Activated T-cell treated with anti-CD3 and anti-CD28 coated beads, Interleukin-2, amount 50 U/mL, for 48 hours (primary cell): ENCODE measurements at regions not wholly inside any gene's neighbourhood (a gene's known extent, or its start where the extent isn't known, plus 50 kb on each side); places are given as distances from the start of the nearest gene placed in this dataset.
"Not testable (repeated sequence)": the region's sequence is repeated elsewhere in the genome, so short reads cannot be mapped to it uniquely, and the experiment has no call there.

ENCODE experiments used
- DNase-seq, 2 experiments: peaks; one replicate each; pipeline ENCODE4 v3.0.0-alpha.2; 2020

- DNase-seq: not testable (repeated sequence)
Observed at GRCh38 chr1:149279512-149279911, 176.2 kb upstream of the NBPF9 start.

DNA sequence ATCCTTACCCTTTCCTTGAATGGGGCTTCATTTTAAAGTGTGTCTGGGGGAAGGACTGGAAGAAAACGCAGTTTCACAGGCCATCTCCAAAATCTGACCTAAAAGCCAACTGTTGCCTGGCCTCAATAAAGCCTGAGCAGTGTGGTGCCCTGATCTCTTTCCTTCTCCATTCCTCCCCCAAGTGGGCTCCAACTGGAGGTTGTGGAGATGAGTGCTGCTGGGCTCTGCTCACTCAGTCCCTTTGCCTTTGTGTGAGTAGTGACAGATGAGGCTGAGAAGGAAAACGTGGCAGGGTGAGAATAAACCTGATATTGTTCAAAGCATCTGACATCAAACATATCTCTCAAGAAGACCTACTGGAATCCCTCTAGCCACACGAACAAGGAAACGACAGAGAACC lies 181.4 kb upstream of the NBPF9 start:
- not testable (repeated sequence) for DNase-seq

GRCh38 chr1:149285205-149285604 lies 181.9 kb upstream of the NBPF9 start:
- not testable (repeated sequence) for DNase-seq

DNA sequence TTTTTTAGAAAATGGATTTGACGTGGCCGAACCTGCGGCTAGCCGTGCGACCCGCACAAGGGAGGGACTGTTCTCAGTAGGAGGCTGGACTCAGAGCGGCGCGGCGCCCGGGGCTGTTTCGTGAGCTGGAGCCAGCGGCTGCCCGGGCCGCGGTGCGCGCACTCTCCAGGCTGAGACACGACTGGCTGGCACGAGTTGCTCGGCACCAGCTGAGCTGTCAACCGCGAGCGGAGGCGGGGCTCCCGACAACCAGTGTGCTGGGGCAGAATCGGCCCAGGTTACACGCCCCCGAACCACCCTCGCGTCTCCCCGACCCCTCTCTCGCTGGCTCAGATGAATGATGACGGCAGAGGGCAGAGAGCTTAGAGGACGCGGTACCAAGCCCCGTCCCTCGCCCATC lies 182.3 kb upstream of the NBPF9 start:
- DNase-seq: not testable (repeated sequence)

DNA sequence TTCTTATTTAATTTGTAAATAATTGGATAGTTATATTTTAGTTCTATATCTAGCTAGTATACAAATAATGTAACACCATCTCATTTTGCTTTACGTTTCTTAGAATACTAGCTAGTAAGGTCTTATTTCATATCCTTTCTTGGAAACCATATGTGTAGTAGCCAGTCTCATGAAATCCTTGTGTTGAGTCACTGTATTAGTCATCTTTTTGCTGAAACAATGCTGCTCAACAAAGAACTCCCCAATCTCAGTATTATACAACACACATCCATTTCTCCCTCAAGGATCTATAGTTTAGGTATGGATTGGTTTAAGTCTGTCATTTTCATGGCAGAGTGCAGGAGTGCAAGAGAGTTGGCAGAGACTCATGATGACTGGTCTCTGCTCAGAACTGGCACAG lies 185.2 kb upstream of the NBPF9 start:
- DNase-seq: not testable (repeated sequence)

DNA sequence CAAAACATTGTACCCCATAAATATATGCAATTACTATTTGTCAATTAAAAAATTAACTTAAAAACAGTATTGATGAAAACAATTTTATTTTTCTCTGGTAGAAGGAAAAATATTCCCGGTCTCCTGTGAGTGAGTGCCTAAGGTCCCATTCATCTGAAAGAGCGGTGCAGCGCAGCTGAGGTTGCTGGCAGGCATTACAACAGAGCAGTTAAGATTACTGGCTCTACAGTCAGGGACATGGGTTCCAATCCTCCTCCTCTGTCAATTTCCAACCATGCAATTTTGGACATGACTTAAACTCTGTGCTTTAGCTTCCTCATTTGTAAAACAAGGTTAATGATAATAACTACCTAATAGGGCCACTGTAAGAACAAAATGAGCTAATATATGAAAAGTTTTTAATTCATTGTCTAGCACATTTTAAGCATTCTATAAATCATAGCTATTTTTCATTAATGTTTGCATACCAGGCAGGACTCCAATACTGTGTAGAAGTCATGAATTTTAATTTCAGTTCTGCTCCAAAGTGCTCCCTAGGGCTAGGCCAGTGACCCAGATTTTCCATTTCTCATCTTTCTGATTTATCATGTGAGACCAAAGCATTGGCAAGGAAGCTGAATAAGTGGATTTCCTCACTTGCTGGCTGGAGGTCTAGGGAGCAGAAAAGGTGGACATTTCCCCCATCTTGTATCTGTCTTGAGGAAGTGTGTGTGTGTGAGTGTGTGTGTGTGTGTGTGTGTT lies 174.2 kb upstream of the NBPF19 start:
- DNase-seq: not testable (repeated sequence)

DNA sequence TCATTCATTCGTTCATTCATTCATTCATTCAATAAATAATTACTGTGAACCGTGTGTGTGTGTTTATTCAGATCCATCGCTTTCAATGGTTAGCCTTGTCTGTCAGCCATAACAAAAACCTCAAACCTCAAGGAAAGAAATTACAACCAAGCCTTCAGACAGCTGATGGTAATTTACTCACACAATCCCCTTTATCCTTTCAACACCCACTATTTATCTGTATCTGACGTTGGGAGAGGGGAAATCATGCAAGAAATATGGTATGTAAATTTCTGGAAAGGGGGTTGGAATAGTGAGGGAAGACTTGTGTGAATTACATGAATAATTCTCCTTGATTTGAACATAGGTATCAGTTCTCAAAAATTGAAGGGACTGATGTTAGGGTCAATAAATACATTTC lies 173.6 kb upstream of the NBPF19 start:
- DNase-seq: not testable (repeated sequence)

- not testable (repeated sequence) for DNase-seq
Observed at GRCh38 chr1:149304796-149305195, 170.0 kb upstream of the NBPF19 start.

DNA sequence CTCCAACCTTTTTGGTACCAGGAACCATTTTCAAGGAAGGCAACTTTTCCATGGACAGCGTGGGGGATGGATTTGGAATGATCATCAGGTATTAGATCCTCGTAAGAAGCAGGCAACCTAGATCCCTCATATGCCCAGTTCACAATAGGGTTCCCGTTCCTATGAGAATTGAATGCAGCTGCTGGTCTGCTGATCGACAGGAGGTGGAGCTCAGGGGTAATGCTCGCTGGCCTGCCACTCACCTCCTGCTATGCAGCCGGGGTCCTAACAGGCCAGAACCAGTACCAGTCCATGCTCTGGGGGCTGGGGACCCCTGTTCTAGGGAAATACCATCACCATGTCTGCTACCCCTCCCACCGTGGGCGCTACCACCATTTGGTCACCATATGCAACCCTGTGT lies 167.2 kb upstream of the NBPF19 start:
- DNase-seq: not testable (repeated sequence)

DNA sequence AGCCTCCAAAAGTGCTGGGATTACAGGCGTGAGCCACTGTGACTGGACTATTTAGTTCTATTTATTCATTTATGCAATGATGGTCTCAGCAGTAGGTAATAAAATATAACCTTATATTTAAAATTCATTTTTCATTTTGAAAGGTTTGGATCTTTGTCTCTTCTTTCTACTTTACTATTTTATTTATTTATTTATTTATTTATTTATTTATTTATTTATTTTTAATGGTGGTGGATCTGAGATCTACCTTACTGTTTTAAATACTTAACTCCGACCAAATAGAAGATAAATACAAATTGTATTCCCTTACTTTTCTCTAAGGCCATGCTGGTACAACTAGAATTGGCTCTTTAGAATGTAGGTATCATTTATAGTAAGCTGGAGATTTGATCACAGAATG lies 159.9 kb upstream of the NBPF19 start:
- DNase-seq: not testable (repeated sequence)

DNA sequence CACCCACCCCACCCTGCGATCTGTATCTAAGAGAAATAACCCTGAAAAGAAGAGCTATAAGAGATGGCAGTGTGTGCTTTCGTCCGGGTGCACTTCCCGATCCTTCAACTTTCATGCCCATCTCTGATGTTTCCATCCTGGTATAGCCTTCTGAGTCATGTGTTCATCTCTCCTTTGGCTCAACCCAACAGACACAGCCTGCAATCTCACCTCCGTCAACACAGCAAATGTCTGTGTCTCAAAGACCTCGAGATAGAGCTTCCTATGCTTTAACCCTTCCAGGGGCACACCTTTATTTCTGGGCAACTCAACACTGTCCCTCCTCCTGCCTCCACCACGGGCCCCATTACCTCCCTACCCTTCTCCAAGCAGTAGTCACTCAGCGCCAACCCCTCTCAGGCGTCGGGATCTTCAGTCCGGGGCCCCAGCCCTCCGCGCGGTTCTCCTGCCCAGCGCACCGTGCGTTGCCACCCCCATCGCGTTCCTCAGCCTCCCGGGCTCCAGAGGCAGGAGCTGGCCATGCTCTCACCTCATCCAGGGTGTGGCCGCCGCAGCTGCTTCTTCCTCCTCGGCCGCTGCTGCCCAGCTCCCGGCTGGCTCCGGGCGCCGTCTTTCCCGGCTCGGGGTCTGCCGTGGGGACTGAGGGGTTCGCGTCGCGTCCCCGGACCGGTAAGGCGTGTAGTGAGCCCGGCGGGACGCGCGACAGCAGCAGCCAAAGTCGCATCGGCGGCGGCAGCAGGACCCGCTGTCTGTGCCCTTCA lies 153.7 kb upstream of the NBPF19 start:
- not testable (repeated sequence) for DNase-seq

DNA sequence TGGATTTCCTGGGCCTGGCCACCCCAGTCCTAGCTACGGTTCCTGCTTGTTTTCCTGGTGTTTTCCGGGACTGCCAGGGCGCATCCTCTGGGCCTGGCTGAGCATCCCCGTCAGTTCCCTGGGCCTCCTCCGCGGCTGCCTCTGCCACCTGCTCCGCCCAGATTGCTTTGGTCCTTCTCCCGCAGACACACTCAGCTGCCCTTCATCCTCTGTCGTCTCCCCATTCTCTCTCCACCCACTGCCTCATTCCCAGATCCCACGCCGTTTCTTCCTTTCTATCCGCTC lies 153.2 kb upstream of the NBPF19 start:
- not testable (repeated sequence) for DNase-seq

- DNase-seq: not testable (repeated sequence)
Observed at GRCh38 chr1:149330081-149330335, 144.8 kb upstream of the NBPF19 start.

- not testable (repeated sequence) for DNase-seq
Observed at GRCh38 chr1:149336082-149336481, 138.8 kb upstream of the NBPF19 start.

GRCh38 chr1:149338221-149338691 lies 136.6 kb upstream of the NBPF19 start:
- not testable (repeated sequence) for DNase-seq

- DNase-seq: not testable (repeated sequence)
Observed at GRCh38 chr1:149338698-149339097, 136.1 kb upstream of the NBPF19 start.

DNA sequence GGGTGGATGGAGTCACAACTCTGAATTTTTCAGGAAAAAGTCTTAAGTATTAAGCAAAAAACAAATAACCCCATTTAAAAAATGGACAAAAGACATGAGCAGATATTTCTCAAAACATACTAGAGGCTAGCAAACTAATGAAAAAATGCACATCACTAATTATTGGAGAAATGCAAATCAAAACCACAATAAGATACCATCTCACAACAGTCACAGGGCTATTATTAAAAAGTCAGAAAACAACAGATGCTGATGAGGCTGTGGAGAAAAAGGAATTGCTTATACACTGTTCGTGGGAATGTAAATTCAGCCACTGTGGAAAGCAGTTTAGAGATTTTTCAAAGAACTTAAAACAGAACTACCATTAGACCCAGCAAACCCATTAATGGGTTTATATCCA lies 125.4 kb upstream of the NBPF19 start:
- not testable (repeated sequence) for DNase-seq

GRCh38 chr1:149352205-149352604 lies 122.6 kb upstream of the NBPF19 start:
- not testable (repeated sequence) for DNase-seq

GRCh38 chr1:149354579-149354978 lies 120.3 kb upstream of the NBPF19 start:
- not testable (repeated sequence) for DNase-seq

GRCh38 chr1:149355748-149356147 lies 119.1 kb upstream of the NBPF19 start:
- not testable (repeated sequence) for DNase-seq

GRCh38 chr1:149356152-149356551 lies 118.7 kb upstream of the NBPF19 start:
- not testable (repeated sequence) for DNase-seq

- DNase-seq: not testable (repeated sequence)
Observed at GRCh38 chr1:149360351-149360750, 114.5 kb upstream of the NBPF19 start.

- DNase-seq: not testable (repeated sequence)
Observed at GRCh38 chr1:149361310-149361709, 113.5 kb upstream of the NBPF19 start.

- DNase-seq: not testable (repeated sequence)
Observed at GRCh38 chr1:149364188-149364981, 110.5 kb upstream of the NBPF19 start.
